HG02623 (cell line): ENCODE measurements at regions not wholly inside any gene's neighbourhood (a gene's known extent, or its start where the extent isn't known, plus 50 kb on each side); places are given as distances from the start of the nearest gene placed in this dataset.

Experiments used
- ATAC-seq: cut with Tn5 transposase; IDR thresholded peaks from one replicate; pipeline ENCODE4 v1.9.1; 2021; ENCODE audit warnings: moderate library complexity; ENCODE audit not compliant: unreplicated experiment

- no peak for ATAC-seq
Measured at GRCh38 chr2:163291790-163292189, 444.0 kb downstream of the FIGN start.

GRCh38 chr2:163281717-163282116, 443.1 kb upstream of the KCNH7 start:
- no peak for ATAC-seq

- ATAC-seq = no peak
Measured at GRCh38 chr2:163269374-163270021, 430.9 kb upstream of the KCNH7 start.

GRCh38 chr2:163266772-163267171, 428.2 kb upstream of the KCNH7 start:
- no peak for ATAC-seq

GRCh38 chr2:163265562-163265961, 427.0 kb upstream of the KCNH7 start:
- no peak for ATAC-seq

GRCh38 chr2:163264341-163264740, 425.8 kb upstream of the KCNH7 start:
- no peak for ATAC-seq

- no peak for ATAC-seq
Measured at GRCh38 chr2:163259489-163259888, 420.9 kb upstream of the KCNH7 start.

GRCh38 chr2:163255086-163255485, 416.5 kb upstream of the KCNH7 start:
- ATAC-seq = no peak

- ATAC-seq = no peak
Measured at GRCh38 chr2:163253621-163254285, 415.2 kb upstream of the KCNH7 start.

GRCh38 chr2:163252199-163252598, 413.6 kb upstream of the KCNH7 start:
- no peak for ATAC-seq

- ATAC-seq = no peak
Measured at GRCh38 chr2:163248376-163249253, 410.0 kb upstream of the KCNH7 start.

GRCh38 chr2:163247847-163248220, 409.3 kb upstream of the KCNH7 start:
- no peak for ATAC-seq

- ATAC-seq = no peak
Measured at GRCh38 chr2:163247156-163247846, 408.7 kb upstream of the KCNH7 start.

- no peak for ATAC-seq
Measured at GRCh38 chr2:163246135-163246534, 407.6 kb upstream of the KCNH7 start.

GRCh38 chr2:163236553-163236952, 398.0 kb upstream of the KCNH7 start:
- no peak for ATAC-seq

GRCh38 chr2:163231666-163232065, 393.1 kb upstream of the KCNH7 start:
- no peak for ATAC-seq

GRCh38 chr2:163213661-163214081, 375.1 kb upstream of the KCNH7 start:
- no peak for ATAC-seq

GRCh38 chr2:163210430-163210918, 371.9 kb upstream of the KCNH7 start:
- no peak for ATAC-seq

GRCh38 chr2:163207693-163208370, 369.3 kb upstream of the KCNH7 start:
- ATAC-seq = no peak

GRCh38 chr2:163205589-163206254, 367.2 kb upstream of the KCNH7 start:
- no peak for ATAC-seq
